Heart right ventricle (tissue), 16 donors: ENCODE measurements at regions not wholly inside any gene's neighbourhood (a gene's known extent, or its start where the extent isn't known, plus 50 kb on each side); places are given as distances from the start of the nearest gene placed in this dataset.

Experiments
- ATAC-seq, 8 donors: fragments of 200-7000 bp; cut with Tn5 transposase; one replicate each; pipeline ENCODE4 v1.9.1; 2020; ENCODE audit warnings: mild to moderate bottlenecking in 8 of 8, moderate library complexity in 8 of 8, moderate number of reproducible peaks in 1 of 8
- DNase-seq, 2 donors: peaks; one replicate each; pipeline ENCODE4 v3.0.0-alpha.2; 2020
- H3K27ac ChIP-seq, 10 donors: fragments of 200-600 bp; sonication (generic) in 2 of 10; one replicate each; pipeline versions ENCODE4 v1.5.0 to v1.8.0; 2020 to 2022; ENCODE audit warnings: mild to moderate bottlenecking in 3 of 10
- H3K27me3 ChIP-seq, 7 donors: fragments of 200-600 bp; one replicate each; pipeline ENCODE4 v1.8.0; 2021 to 2022; ENCODE audit warnings: mild to moderate bottlenecking in 2 of 7
- H3K36me3 ChIP-seq, 9 donors: fragments of 200-600 bp; sonication (generic) in 1 of 9; one replicate each; pipeline versions ENCODE4 v1.5.0 to v1.8.0; 2020 to 2022; ENCODE audit warnings: mild to moderate bottlenecking in 2 of 9
- H3K4me1 ChIP-seq, 9 donors: fragments of 200-600 bp; sonication (generic) in 1 of 9; one replicate each; pipeline versions ENCODE4 v1.5.0 to v1.8.0; 2020 to 2022; ENCODE audit warnings: mild to moderate bottlenecking in 4 of 9
- H3K4me3 ChIP-seq, 10 donors: fragments of 200-600 bp; sonication (generic) in 2 of 10; one replicate each; pipeline versions ENCODE4 v1.5.0 to v1.8.0; 2020 to 2022; ENCODE audit warnings: mild to moderate bottlenecking in 7 of 10, moderate library complexity in 2 of 10
- H3K9me3 ChIP-seq, 11 donors: fragments of 200-600 bp in 10 of 11; sonication (generic) in 2 of 11; one replicate each; pipeline versions ENCODE4 v1.5.0 to v1.8.0; 2013 to 2022; ENCODE audit warnings: mild to moderate bottlenecking in 2 of 11, control low read depth in 1 of 11, moderate library complexity in 1 of 11
- CTCF ChIP-seq, 9 donors: fragments of 200-600 bp; sonication (generic) in 2 of 9; IDR thresholded peaks; one replicate each; pipeline versions ENCODE4 v1.5.0 to v1.8.0; 2021 to 2022; ENCODE audit warnings: antibody characterized with exemption in 9 of 9, mild to moderate bottlenecking in 5 of 9, moderate library complexity in 1 of 9
- WGBS, 2 donors: extraction: QIAGEN DNeasy Blood & Tissue Kit; methylation state at CpG; one replicate each; pipeline ENCODE4 v1.1.7; 2013; ENCODE audit warnings: inconsistent platforms in 1 of 2; 5-methylcytosine and 5-hydroxymethylcytosine counted together
- intact Hi-C, 10 donors: fragments of 100-400 bp; cut with DNase I; formaldehyde crosslinking; loops; one replicate each; pipeline versions ENCODE4 v1.11.1 to v1.14.2; 2022
- donor health status: Arrhythmogenic right ventricular cardiomyopathy.
- donor health status: ischemic (EF 13 %, LVEDD 7.1; RV severe dilation, severe dysfunction).
- donor health status: healthy with polysubstance abuse.
- donor health status: DM: no; HTN: yes; CAD: no.
- donor health status: DM: no; HTN: no; CAD: no.
- donor health status: ischemic (EF 25% LVEDD 6.9; RV normal size, moderate dysfunction).
- donor health status: ischemic (EF 25% LVEDD 5.7; RV mildly dilated, moderate dysfunction).
- donor health status: healthy.
- donor health status: DM: yes; HTN: yes; CAD: no.
- donor health status: Ischemic cardiomyopathy.
- donor health status: ischemic (EF 35%, LVEDD 5.7; RV mildly dilated, moderate dysfunction).
- donor health status: nonischemic (EF 11% LVEDD 7.7; RV severe dilation, severe dysfunction).
- donor health status: DM: yes; HTN: yes; CAD: no.
- donor health status: PGD.
- donor health status: ischemic (EF 29% LVEDD 5.4; RV normal size, mild dysfunction).
- donor health status: nonischemic (EF 23%, LVEDD 6.1; RV moderate dilation, normal function).

- no peak overlapping the region for H3K4me3 ChIP-seq
- peaks cover 0 to 39% (median 11%) of the 10 kb centered on the region in 11 donors for H3K9me3 ChIP-seq
- H3K27me3 ChIP-seq: no peaks in the 10 kb centered on the region
- no peaks in the 10 kb centered on the region for H3K36me3 ChIP-seq
- no peak for TF ChIP-seq CTCF (IDR thresholded peaks at IDR 0.05)
- no peaks in the 10 kb centered on the region for H3K4me1 ChIP-seq
- ATAC-seq (no peak), DNase-seq (no peak)
- intact Hi-C loops: no loop called here
- WGBS, 2 donors: 56 to 67% methylated on average over 2 of the region's 2 CpGs
- H3K27ac ChIP-seq: no peak overlapping the region
Measured at GRCh38 chr2:79275197-79275596, 115.6 kb upstream of the REG3A start.

GRCh38 chr2:79272616-79273015 is 113.1 kb upstream of the REG3A start:
- no peak overlapping the region for H3K4me3 ChIP-seq
- no peaks in the 10 kb centered on the region for H3K27me3 ChIP-seq
- H3K9me3 ChIP-seq: peaks cover 0 to 39% (median 11%) of the 10 kb centered on the region in 11 donors
- no peak overlapping the region for H3K27ac ChIP-seq
- TF ChIP-seq CTCF (IDR thresholded peaks at IDR 0.05): no peak
- DNase-seq: no peak
- H3K36me3 ChIP-seq: no peaks in the 10 kb centered on the region
- intact Hi-C loops: no loop called here
- ATAC-seq: no peak
- H3K4me1 ChIP-seq: no peaks in the 10 kb centered on the region

GRCh38 chr2:79271456-79271855 is 111.9 kb upstream of the REG3A start:
- H3K9me3 ChIP-seq: peaks cover 0 to 39% (median 11%) of the 10 kb centered on the region in 11 donors
- no peak overlapping the region for H3K27ac ChIP-seq
- no peaks in the 10 kb centered on the region for H3K4me1 ChIP-seq
- no peaks in the 10 kb centered on the region for H3K27me3 ChIP-seq
- WGBS, 2 donors: 18 to 24% methylated on average over 3 of the region's 3 CpGs
- H3K4me3 ChIP-seq: no peak overlapping the region
- ATAC-seq (no peak), DNase-seq (no peak)
- H3K36me3 ChIP-seq: no peaks in the 10 kb centered on the region
- intact Hi-C loops: loop anchor here in 1 of 10 donors (2.0 kb wide), 1 partner anchor 23 kb away; no protein-coding TSS in a partner anchor
- no peak for TF ChIP-seq CTCF (IDR thresholded peaks at IDR 0.05)

GRCh38 chr2:79260848-79261247 is 101.3 kb upstream of the REG3A start:
- no peak for TF ChIP-seq CTCF (IDR thresholded peaks at IDR 0.05)
- no peak overlapping the region for H3K27ac ChIP-seq
- H3K4me3 ChIP-seq: no peak overlapping the region
- 80 to 84% methylated on average over 2 of the region's 2 CpGs for WGBS, 2 donors
- intact Hi-C loops: no loop called here
- no peaks in the 10 kb centered on the region for H3K36me3 ChIP-seq
- no peaks in the 10 kb centered on the region for H3K4me1 ChIP-seq
- peaks cover 0 to 6% (median 0%) of the 10 kb centered on the region in 11 donors for H3K9me3 ChIP-seq
- DNase-seq: no peak
- ATAC-seq: no peak
- no peaks in the 10 kb centered on the region for H3K27me3 ChIP-seq
